ENCODE measurements at regions not wholly inside any gene's neighbourhood (a gene's known extent, or its start where the extent isn't known, plus 50 kb on each side); places are given as distances from the start of the nearest gene placed in this dataset.

DNA sequence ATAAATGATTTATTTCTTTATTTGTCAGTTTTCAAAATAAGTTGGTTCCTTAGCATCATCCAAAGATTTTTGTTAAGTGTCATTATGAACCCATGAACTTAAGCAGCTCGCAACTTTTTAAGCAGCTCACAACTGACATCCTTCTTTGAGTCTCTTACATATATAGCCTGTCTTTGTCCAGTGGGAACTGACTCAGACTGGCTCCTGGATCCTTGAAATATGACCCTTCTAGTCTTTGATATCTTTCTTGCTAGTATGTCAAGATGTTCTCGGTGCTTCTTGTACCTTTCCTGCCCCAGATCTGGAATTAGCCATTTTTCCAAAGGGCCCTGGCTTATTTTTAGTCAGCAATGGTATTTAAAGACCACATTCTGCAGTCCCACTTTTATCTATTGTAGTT lies 53.9 kb upstream of the ARID5B start:
- no peak for DNase-seq (ENCODE audit: extremely low spot score)
- Histone ChIP-seq H3K36me3 (no peaks in the 10 kb centered on the region), H3K27me3 (no peaks in the 10 kb centered on the region), H3K4me1 (peaks cover 0 to 5% (median 0%) of the 10 kb centered on the region in 4 donors), H3K9me3 (no peaks in the 10 kb centered on the region), H3K27ac (replicated peaks in 1 of 4) (no peak overlapping the region), H3K4me3 (no peak overlapping the region)
- TF ChIP-seq CTCF (IDR thresholded peaks at IDR 0.05) = no peak
- WGBS = 98% methylated on average over 2 of the region's 2 CpGs
- intact Hi-C loops (cut with DNase I) = no loop called here

GRCh38 chr10:61850376-61850775 lies 51.1 kb upstream of the ARID5B start:
- H3K4me1 ChIP-seq = no peaks in the 10 kb centered on the region
- H3K27me3 ChIP-seq = no peaks in the 10 kb centered on the region
- no peaks in the 10 kb centered on the region for H3K9me3 ChIP-seq
- no peak for DNase-seq (ENCODE audit: extremely low spot score)
- TF ChIP-seq POLR2A (IDR thresholded peaks at IDR 0.05; ENCODE audit: low read depth) (no peak), POLR2AphosphoS5 (IDR thresholded peaks at IDR 0.05) (no peak), CTCF (IDR thresholded peaks at IDR 0.05) (no peak), EP300 (IDR thresholded peaks at IDR 0.05) (no peak)
- no peaks in the 10 kb centered on the region for H3K36me3 ChIP-seq
- no peak overlapping the region for H3K27ac ChIP-seq (replicated peaks in 1 of 4)
- no peak overlapping the region for H3K4me3 ChIP-seq
- intact Hi-C loops (cut with DNase I) = no loop called here

Data from esophagus muscularis mucosa (tissue), 4 donors.